ENCODE measurements at regions not wholly inside any gene's neighbourhood (a gene's known extent, or its start where the extent isn't known, plus 50 kb on each side); places are given as distances from the start of the nearest gene placed in this dataset.

GRCh38 chr15:62362608-62363007 lies 197.5 kb upstream of the C2CD4B start:
- no peak for TF ChIP-seq CTCF (conservative IDR thresholded peaks at IDR 0.05)
- no peak for TF ChIP-seq ZFX (IDR thresholded peaks at IDR 0.05)
